ENCODE measurements at regions not wholly inside any gene's neighbourhood (a gene's known extent, or its start where the extent isn't known, plus 50 kb on each side); places are given as distances from the start of the nearest gene placed in this dataset.

DNA sequence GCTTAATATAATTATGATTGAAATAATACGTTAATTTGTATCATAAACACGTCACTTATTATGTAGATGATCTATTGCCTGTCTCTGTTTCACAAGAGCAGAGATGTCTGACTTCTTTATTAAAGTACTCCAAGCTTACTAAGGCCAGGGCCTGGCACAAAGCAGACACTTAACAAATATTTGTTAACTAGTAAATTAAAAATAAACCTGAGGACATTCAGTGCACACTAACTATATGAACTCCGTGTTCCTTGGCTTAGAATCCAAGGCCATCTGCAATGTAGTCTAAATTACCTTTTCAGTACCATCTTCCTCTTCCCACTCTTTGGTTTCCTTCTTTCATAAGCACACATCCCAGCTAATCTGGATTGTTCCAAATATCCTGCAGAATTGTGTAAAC is 210.8 kb upstream of the SOX9 start:
- no peak for FAIRE-seq

DNA sequence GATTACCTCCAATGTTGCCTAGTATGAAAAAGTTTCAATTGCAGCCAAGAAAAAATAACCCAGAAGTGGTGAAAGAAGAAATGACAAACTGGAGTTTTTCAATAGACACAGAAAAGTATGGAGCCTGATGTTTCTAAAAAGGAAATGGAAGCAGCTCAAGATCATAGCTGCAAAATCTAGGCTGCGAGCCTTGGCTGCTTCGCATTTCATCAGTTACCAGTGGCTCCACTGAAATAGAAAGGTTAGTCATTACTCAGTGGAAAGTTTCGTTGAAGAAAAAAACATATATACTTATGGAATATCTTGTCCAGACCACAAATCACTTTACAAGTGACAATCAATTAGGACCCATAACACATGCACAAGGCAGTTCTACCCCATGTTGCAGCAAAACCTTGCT is 206.8 kb upstream of the SOX9 start:
- FAIRE-seq, result no peak

DNA sequence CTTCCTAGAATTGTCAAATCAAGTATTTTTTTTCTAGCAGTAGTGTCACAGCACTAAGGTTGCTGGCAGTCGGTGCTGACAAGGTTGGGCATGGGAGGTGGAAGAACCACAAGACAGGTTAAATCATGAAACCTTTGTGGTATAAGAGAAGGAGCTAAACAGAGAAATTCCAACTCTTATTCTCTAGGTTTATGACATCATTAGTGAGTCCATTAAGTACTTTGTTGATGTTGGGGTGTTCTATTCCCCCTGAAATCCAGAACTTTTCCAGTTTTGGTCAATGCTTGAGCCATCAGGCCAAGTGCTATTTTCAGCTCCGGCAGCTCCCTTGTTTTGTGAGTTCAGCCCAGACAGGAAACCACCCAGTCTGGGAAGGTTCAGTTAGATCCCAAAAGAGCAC is 206.0 kb upstream of the SOX9 start:
- no peak for FAIRE-seq

DNA sequence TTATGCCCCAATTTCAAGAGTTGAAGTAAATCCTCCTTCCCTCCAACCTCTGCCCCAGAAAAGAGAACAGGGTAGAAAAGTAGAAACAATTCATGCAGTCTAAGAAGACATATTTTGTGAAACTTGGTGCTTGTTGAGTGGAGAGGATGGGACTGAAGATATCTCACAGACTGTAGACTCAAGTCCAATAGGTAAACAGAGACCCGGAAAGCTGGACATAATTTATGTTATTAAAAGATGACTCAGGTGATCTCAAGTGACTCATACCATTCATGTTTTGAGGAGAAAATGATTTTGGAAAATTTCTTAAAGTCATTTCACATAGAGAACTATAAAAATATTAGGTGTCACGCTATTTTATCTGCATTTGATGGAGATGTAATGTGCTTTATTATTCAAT is 203.1 kb upstream of the SOX9 start:
- no peak for FAIRE-seq

DNA sequence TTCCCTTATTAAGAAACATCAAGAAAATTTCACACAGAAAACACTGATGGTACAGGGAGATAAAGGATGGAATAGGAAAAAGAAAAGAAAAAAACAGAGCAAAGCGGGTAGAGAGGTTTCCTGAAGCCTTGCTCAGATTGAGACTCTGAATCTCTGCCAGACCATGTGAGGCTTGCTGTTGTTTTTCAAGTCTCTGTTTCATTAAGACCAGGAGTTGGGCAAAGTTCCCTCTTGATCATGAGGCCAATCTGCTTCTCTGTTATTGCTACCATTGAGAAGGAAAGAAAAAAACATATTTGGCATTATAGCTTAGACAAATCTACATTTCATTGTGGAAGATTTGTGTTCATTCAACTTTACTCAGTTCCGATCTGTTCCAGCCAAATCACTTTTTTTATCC is 201.6 kb upstream of the SOX9 start:
- FAIRE-seq, result no peak

DNA sequence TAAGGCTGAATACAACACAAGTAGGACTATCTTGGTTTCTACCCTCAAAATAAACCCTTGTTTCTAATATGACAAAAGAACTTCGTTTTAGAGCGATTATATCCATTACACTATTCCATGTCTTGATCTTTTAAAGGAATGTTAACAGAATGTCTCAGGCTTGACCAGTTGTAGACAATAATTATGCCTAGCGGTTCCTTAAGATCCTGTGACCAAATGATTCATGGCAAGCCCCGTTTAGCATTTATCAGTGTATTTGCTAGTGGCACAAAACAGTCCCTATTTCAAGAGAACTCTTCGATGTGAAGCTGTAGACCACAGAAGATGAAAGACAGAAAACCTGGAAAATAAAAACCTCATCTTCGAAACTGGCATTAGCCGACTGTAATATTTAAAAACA is 200.9 kb upstream of the SOX9 start:
- FAIRE-seq, result no peak

DNA sequence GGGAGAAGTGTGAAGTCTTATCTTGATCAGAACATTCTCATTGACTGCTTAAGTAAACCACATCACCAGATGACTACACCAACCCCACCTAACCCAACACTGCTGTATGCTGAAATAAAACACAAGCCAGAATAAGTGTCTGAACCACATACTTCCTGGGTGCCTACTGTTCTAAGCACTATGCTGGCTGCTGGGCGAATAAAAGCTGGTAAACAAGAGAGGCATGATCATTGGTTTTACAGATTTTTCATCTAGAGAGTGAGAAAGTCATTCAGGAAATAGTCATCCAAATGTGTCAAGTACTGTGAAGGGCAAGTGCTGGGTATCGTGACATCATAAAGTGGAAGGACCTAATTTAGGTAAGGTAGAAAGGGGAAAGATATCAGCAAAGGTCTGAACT is 199.0 kb upstream of the SOX9 start:
- FAIRE-seq, result no peak

DNA sequence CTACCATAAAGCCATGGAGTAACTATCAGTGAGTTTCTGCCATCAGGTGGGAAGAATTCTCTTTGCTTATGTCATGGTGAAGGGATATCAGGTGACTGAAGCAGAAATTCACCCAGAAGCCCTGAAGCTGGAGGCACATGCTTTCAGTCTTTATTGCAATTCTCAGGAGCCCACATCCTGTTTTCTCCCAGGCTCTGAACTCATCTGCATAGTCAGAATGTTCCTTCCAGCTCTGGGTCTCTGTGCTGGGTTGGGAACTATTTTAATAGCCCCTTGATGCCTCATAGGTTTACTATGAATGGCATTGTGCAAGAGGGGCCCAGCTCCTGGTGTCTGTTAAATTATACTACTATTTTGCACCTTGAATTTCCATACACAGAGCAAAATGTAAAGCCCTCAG is 198.4 kb upstream of the SOX9 start:
- FAIRE-seq, result no peak

DNA sequence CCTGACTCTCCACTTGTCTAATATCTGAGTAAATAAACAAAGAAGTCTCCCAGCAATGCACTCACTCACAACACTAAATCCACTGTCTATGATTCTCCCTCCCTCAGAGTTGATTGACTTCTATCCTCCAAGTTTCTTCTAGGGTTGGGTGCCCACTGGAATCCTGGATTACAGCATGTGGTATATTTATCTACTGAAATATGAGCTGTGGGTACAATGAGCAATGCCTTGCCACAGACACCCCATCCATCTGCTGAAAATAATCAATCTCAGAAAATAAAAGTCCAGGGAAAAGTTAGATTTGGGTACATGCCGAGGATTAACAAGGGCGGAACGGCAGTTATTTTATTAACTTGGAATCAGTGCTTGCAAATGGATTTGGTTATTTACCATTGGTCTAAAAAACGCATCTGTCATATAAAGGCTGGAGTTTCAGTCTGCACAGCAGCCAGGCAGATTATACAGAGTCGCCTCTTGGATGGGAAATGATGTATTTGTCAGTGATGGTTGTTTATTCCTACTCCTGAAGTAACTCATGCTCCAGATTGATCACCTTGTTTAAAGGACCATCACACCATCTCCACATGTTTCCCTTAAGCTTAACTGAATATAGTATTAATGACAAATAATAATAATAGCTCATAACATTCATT is 193.9 kb upstream of the SOX9 start:
- no peak for FAIRE-seq

DNA sequence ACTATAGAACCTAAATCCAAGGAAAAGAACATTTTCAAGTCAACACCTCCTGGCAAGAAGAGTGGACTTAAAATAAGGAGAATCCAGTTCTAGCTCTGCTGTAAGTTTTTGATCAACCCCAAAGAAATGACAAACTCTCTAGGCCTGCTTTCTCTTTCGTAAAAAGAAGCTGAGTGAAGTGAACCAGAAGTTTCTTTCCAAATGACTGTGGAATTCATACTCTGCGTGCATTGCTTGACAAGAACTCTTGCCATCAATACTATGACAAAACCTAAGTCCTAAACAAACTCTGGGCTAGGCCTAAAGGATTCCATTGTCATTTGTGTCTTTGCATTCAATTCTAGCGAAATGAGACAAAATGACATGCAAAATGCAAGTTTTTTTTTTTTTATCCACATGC is 187.5 kb upstream of the SOX9 start:
- no peak for FAIRE-seq

DNA sequence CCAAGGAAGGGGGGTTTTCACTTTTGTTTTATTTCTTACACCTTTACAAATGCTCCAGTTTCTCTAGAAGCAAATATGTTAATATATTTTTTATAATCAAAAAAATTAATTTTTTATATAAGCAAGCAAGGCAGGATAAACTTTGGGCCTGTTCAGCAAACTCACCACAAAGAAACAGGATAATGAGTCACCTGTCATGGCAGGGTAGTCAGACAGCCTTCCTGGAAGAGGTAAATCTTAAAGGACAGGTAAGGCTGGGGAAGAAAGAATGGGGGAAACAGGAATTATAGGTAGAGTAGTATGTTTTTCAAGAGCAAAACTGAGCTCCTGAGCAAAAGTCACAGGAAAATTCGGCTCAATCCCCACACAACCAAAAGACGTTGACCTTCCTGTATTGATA is 186.3 kb upstream of the SOX9 start:
- no peak for FAIRE-seq

DNA sequence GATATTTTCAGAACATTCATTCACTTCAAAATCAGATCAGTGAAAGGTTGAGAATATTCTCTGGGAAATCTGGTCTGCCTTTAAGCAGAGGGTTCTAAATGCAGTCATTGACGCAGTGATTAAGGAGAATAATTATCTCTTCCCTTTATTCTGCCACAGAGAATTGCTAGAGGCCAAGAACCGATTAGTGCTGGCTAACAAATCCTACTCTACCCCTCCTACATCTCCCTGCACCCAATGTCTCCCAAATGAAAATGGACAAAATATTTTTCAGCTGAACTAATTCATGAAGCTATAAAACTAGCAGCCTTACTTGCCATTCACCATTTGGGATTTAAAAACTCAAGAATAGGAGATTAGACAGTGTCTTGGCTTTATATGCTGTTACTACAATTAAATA is 185.5 kb upstream of the SOX9 start:
- FAIRE-seq, result no peak

DNA sequence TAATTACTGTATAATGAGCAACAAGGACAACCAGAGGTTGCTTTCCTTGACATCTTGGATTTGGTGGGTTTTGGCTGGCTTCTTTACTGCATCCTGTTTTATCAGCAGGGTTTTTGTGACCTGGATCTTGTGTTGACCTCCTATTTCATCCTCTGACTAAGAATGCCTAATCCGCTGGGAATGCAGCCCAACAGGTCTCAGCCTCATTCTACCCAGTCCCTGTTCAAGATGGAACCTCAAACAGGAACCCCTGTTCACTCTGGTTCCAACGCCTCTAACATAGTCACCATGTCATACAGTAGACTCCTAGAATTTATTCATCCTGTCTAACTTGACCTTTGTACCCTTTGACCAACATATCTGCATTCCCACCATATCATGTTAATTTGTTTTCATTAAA is 183.8 kb upstream of the SOX9 start:
- no peak for FAIRE-seq

DNA sequence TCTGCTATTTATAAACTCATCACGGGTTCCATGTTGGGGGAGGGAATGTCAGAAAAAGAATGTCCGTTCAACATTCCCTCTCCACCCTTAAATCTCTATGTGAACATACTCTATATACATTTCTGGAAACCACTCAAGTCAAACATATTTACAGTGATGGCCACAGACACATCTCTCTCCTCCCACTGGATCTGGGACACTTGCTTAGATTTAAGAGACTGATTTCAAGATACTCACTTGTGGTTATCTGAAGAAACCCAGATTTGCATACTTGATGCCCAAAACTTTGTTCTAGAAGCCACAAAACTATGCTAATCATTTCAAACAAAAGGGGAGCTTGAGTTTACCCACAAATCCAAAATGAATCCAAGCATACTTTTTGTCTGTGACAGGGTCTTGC is 182.9 kb upstream of the SOX9 start:
- no peak for FAIRE-seq

DNA sequence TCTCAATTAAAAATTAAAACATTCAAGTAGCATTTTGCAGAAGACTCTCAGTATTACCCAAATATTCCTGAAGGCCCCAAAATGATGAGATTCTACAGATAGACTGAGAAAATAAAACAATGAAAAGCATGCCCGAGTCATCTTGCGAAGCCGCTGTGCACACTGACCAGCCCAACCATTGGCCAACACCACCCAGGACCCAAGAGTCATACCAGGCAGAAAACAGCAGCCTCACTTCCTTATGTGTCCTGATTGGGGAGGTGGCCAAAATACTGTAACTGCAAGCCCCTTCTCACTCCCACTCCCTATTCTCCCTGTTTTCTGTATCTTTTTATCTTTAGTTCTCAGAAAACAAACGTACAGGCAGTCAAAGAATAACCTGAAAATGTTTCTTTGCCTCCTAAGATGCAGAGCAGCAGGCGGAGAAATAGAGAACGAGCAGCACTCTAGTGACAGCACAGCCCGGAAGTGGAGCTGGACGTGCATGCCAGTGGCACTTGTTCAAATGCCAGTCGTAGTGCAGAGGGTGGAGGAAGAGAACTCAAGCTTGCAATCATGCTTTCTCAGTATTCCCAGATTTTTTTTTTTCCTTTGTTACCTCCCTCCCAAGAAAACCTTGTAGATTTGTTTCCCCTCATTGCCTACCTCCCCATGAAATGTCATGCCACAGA is 182.3 kb upstream of the SOX9 start:
- FAIRE-seq, result no peak

DNA sequence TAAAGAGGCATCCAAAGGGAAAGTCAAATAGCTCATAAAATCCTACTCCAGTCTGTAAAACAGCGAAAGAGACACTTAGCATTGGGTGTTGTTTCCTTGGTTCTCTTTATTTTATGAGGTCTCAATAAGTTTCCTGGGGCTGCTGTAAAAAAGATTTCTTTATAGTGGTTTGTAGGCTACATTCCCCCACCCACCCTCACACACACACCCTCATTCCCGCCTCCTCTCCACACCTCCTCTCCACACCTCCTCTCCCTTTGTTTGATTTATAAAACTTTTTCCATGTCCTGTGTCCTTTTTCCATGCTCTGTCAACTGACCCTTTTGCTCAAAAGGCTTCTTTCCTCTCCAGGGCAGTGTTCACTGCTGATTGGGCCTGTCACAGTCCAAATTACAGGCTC is 178.9 kb upstream of the SOX9 start:
- no peak for FAIRE-seq

DNA sequence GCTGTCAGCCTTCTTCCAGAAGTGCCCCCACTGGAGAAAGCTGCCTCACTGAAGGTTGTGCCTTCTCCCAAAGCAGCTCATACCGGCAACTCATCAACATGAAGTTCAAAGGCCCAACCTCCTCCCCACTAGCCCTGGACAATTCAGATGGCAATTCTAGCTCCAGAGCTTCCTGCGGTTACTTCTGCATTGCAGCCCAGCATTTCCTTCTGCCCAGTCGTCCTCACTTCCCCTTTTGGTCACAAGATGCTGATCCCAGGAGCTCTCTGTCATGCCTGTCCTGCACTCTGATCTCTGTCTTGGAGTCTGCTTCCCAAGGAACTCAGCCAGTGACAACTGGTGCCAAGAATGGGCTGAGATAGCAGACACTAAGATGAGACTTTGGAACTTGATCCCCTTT is 178.2 kb upstream of the SOX9 start:
- no peak for FAIRE-seq

DNA sequence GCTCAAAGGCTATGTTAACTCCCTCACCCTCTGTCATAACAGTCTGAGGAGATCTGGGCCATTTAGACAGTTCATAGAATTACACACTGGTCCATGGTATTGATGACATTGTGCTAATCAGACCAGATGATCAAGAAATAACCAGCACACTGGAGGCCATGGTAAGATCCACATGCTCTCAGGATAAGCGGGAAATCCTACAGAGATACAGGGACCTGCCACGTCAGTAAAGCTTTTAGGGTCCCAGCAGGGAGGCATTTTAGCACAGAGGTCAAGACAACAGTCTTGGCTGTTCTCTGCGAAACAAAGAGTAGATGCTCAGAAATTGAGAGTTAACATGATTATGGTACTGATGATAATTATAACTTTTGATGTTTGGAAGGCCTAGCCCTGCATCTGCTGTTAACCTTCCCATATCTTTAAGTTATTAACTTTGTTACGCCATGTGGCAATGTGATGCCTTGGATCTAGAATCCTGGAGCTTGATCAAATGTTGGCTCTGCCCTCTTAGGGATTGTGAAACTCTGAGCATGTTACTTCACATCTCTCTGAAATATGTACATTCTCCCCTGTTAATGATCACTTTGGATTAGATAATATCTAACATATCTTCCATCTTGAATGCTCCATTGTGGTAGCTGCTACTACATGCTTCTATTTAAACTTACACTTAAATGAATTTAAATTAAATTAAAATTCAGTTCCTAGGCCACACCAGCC is 172.0 kb upstream of the SOX9 start:
- no peak for FAIRE-seq

DNA sequence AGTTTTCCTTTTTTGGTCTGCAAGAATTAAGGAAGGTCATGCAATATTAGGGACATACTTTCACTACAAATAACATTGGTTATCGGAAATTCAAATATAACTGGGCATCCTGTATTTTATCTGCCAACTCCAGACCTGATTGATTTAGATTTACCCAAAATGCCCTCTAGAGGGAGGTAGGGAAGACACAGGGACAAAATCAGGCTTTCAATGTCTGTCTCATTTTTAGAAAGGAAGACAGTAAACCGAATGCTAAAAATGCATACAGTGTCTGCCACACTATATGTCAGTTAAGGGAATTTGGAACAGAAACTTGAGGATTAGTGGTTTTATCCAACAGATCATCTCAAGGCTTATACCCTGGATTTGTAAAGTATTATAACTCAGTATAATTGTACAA is 161.7 kb upstream of the SOX9 start:
- FAIRE-seq, result no peak

DNA sequence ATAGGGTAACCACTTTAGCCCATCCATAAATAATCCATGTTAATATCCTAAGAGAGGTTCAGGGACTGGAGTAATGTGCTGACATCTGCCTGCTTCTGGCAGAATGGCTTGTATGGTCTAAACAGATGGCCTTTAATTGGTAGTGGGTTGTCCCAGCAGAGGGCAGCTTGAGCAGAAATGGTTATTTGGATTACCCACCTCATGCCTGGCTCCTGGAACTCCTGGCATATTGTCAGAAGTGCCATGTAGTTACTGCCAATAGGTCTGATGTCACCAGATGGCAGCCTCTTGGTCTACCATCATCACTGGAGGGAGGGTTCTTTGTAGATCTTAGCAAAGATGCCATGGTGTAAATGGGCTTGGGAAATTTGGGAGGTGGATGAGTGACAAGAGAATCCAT is 157.5 kb upstream of the SOX9 start:
- no peak for FAIRE-seq

DNA sequence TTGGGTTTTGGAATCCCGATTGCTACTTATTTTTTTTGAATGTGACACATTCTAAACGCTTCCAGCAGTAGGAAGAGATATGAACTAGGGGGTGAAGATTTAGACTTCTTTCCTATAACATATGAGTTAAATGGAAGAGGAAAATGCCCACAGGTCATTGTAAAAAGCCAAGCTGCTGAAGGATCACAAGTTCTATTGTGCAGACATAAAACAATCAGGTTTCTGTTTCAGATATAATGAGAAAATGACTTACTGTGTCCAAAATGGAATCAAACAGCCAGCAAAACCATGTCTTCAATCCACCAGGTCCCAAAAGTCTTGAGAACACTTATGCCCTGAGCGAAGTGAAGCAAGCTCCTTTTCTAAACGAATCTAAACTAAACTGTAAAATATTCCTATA is 157.0 kb upstream of the SOX9 start:
- FAIRE-seq, result no peak

DNA sequence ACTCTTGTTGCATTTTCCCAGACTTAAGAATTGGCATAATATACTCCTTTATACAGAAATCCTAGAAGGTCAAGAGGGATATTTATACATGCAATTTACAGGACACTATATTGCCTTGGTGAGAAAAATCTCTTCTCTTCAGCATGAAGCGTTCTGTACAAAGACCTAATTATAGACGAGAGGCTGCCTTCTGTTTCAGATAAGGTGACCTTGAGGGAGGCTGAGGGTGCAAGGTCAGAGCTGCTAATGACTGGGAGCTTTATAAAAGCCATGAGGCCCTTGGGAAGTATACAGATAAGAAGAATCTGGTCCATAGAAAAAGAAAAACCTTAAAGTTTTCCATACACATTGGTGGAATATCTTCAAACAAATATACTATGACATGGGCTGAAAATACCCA is 156.3 kb upstream of the SOX9 start:
- FAIRE-seq, result no peak

DNA sequence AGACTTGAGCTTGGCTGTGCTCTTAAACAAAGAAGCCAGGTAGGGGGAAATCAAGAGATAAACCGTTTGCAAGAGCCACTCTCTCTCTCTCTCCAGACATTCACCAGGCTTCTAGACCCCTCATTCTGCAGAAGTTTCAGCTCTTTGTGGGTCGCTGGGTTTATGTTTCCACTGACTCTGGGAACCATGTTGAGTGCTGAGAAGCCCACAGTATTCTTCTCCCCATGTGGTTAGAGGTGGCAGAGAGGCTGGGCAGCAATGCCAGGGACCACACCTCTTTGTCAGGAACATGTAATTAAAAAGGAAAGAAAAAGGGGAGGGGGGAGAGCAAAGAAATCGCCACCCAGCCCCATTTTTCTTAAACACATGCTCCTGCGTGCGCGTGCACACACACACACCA is 154.8 kb upstream of the SOX9 start:
- FAIRE-seq, result no peak

DNA sequence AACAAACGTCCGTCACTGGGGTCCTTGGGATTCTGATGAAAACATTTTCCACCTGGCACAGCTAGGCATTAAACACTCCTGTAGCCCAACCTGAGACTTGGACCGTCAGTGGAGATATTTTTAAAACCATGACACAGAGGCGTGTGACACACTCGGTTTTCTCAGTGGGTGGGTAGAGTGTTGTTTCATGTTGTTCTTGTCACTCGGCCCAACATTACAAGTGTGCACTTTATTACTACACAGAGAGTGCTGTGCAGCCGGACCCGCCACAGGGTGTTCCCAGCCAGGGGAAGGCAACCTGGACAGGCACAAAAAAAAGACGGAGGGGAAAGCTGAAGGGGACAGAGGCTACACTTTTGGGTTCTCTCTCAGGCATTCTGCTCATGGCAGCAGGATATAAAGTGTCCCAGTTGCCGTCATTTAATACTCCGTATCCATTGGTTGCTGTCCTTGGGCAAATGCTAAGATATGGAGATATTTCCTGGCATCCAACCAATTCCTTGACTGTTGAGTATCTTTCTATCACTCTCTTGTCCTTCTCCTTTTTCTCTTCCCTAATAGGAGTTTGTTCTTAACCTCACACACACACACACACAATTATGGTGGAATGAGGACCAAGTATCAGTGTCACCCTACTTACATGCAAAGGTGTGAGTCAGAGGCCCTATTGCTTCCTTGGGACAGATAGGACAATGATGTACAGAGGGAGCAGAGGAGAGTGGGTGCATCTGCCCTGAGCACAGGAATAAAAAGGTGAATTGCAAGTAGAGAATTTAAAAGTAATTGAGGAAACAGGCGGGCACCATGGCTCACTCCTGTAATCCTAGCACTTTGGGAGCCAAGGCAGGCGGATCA is 154.1 kb upstream of the SOX9 start:
- FAIRE-seq, result no peak
